AG10803 (cell line): ENCODE measurements at regions not wholly inside any gene's neighbourhood (a gene's known extent, or its start where the extent isn't known, plus 50 kb on each side); places are given as distances from the start of the nearest gene placed in this dataset.

Experiments
- DNase-seq: peaks from one replicate; pipeline ENCODE4 v3.0.0; 2010; ENCODE audit warnings: low read depth
- H3K4me3 ChIP-seq: 2 replicates; pipeline ENCODE4 v1.5.1; 2011; ENCODE audit warnings: mild to moderate bottlenecking, low read length, control low read depth
- TF ChIP-seq, protein P1 (sequence below): conservative IDR thresholded peaks from 2 replicates; pipeline ENCODE4 v1.5.1; 2011; ENCODE audit warnings: mild to moderate bottlenecking, low read length, control low read depth, inconsistent platforms

DNA sequence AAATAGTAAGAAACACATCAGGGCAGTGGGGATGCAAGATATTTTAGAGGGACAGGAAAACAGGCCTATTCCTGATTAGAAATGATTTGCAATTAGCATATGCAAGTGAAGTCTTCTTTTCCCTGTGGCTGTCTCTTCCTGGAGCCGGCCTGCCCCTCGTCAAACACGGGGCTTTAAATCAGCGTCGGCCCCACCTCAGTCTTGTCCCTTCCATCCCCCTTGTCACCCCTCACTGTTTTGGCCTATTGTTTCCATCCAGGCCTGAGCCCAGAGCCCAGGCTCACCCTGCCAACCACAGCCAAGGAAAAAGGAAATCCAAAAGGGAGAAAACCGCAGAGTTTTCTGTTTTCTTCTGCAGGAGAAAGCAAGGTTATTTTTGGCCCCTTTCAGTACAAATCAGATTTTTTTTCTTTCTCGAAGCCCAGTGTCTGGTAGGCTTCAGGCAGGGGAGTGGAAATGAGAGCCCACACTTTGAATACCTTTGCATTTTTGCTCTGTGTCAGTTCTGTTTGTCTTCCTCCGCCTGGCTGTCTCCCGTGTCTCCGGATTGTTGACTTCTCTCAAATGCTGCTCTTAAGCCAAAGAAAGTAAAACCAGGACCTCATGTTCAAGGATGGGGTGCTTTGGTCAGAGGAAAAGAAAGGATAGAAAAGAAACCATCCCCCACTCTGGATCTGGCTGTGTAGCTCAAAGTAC is 399.9 kb upstream of the CDH11 start:
- no peak overlapping the region for H3K4me3 ChIP-seq
- no peak for DNase-seq
- TF ChIP-seq, protein P1, sequence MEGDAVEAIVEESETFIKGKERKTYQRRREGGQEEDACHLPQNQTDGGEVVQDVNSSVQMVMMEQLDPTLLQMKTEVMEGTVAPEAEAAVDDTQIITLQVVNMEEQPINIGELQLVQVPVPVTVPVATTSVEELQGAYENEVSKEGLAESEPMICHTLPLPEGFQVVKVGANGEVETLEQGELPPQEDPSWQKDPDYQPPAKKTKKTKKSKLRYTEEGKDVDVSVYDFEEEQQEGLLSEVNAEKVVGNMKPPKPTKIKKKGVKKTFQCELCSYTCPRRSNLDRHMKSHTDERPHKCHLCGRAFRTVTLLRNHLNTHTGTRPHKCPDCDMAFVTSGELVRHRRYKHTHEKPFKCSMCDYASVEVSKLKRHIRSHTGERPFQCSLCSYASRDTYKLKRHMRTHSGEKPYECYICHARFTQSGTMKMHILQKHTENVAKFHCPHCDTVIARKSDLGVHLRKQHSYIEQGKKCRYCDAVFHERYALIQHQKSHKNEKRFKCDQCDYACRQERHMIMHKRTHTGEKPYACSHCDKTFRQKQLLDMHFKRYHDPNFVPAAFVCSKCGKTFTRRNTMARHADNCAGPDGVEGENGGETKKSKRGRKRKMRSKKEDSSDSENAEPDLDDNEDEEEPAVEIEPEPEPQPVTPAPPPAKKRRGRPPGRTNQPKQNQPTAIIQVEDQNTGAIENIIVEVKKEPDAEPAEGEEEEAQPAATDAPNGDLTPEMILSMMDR = no peak

DNA sequence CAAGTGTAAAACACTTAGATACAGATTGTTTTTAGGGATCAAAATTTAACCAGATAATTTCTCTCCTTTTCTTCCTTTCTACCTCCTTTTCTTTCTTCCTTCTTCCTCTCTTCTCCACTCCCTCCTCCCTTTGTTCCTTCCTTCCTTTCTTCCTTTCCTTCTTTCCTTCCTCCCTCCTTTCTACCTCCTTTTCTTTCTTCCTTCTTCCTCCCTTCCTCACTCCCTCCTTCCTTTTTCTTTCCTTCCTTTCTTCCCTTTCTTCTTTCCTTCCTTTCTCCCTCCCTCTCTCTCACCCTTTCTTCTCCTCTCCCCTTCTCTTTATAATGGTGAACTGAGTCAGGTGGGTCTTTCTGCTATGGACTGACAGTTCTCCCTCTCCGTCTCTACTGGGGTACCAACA is 397.5 kb upstream of the CDH11 start:
- TF ChIP-seq, protein P1 = no peak
- no peak for DNase-seq
- H3K4me3 ChIP-seq = no peak overlapping the region

GRCh38 chr16:65515193-65515592 is 393.3 kb upstream of the CDH11 start:
- DNase-seq = no peak
- TF ChIP-seq, protein P1 = no peak
- no peak overlapping the region for H3K4me3 ChIP-seq

- TF ChIP-seq, protein P1 = no peak
- DNase-seq = no peak
- no peak overlapping the region for H3K4me3 ChIP-seq
Observed at GRCh38 chr16:65510850-65511249, 389.0 kb upstream of the CDH11 start.

- TF ChIP-seq, protein P1 = no peak
- DNase-seq = no peak
- no peak overlapping the region for H3K4me3 ChIP-seq
Observed at GRCh38 chr16:65510241-65510640, 388.4 kb upstream of the CDH11 start.

GRCh38 chr16:65509172-65509571 is 387.3 kb upstream of the CDH11 start:
- DNase-seq = peak; percentile 23
- no peak overlapping the region for H3K4me3 ChIP-seq
- TF ChIP-seq, protein P1 = no peak

DNA sequence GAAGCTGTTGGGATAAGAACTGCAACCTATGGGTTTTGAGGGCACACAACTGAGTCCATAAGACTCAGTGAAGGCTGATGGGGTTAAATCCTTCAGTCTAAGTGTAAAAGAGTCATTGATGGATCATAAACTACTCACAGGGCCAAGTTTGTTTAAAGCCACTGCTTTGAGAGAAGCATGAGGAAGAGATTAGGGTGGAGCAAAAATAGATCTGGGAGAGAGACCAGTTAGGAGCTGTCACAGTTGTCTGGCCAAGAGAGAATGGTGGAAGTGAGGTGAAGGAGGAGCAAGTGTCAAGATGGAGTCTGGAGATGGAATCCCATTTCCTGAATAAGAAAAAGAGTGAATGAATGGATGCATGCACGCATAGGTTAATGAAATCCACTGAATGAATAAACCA is 379.1 kb upstream of the CDH11 start:
- TF ChIP-seq, protein P1 = no peak

More for the DNA sequence above, 379.1 kb upstream of the CDH11 start:
- DNase-seq = no peak
- no peak overlapping the region for H3K4me3 ChIP-seq
